IMR-90 (cell line): ENCODE measurements at regions not wholly inside any gene's neighbourhood (a gene's known extent, or its start where the extent isn't known, plus 50 kb on each side); places are given as distances from the start of the nearest gene placed in this dataset.

ENCODE experiments used
- ATAC-seq: fragments of 200-7000 bp; cut with Tn5 transposase; 2 replicates; pipeline ENCODE4 v1.9.1; 2020; ENCODE audit warnings: low read depth, mild to moderate bottlenecking, moderate library complexity
- BruUV-seq: library from RNA; stranded (reverse); fragments of 400-500 nt; replicated peaks from 2 replicates; lab custom pipeline; 2021; lab: Mats Ljungman, UMichigan
- CTCF ChIA-PET: fragments of 300-600 bp; formaldehyde crosslinking; extraction: SDS; loops from one replicate; lab custom pipeline; 2021; ENCODE audit warnings: antibody characterized with exemption; lab: Yijun Ruan, JAX
- POLR2A ChIA-PET: fragments of 300-600 bp; sonication (Branson Sonifier 250); formaldehyde crosslinking; loops from one replicate; lab custom pipeline; 2022; ENCODE audit warnings: antibody characterized with exemption; ENCODE audit not compliant: unreplicated experiment; lab: Charles Lee
- DNase-seq: peaks from one replicate; pipeline ENCODE4 v3.0.0; 2013
- H2AFZ ChIP-seq: replicated peaks from 2 replicates; pipeline ENCODE3; 2013; ENCODE audit warnings: low read length, mild to moderate bottlenecking; ENCODE audit not compliant: poor library complexity
- H2AK5ac ChIP-seq: 2 replicates; pipeline ENCODE4 v1.6.1; 2013; ENCODE audit warnings: low read depth, low read length, inconsistent platforms
- H2AK9ac ChIP-seq: replicated peaks from 2 replicates; pipeline ENCODE3; 2013; ENCODE audit warnings: mild to moderate bottlenecking, low read depth, low read length, moderate library complexity; ENCODE audit not compliant: poor library complexity
- H2BK120ac ChIP-seq: 2 replicates; pipeline ENCODE4 v1.6.1; 2013; ENCODE audit warnings: low read depth, low read length, inconsistent platforms
- H2BK15ac ChIP-seq: 3 replicates; pipeline ENCODE4 v1.6.1; 2013; ENCODE audit warnings: low read depth, low read length, inconsistent platforms
- H2BK20ac ChIP-seq: 2 replicates; pipeline ENCODE4 v1.6.1; 2013; ENCODE audit warnings: low read depth, mild to moderate bottlenecking, inconsistent platforms, low read length, moderate library complexity
- H2BK5ac ChIP-seq: 2 replicates; pipeline ENCODE4 v1.6.1; 2013; ENCODE audit warnings: mild to moderate bottlenecking, low read depth, low read length, inconsistent platforms; ENCODE audit not compliant: poor library complexity, severe bottlenecking
- H3K14ac ChIP-seq: replicated peaks from 2 replicates; pipeline ENCODE4 v1.6.1; 2013; ENCODE audit warnings: low read depth, low read length, inconsistent platforms
- H3K18ac ChIP-seq: 2 replicates; pipeline ENCODE4 v1.6.1; 2013; ENCODE audit warnings: low read depth, low read length, control low read depth
- H3K23ac ChIP-seq: 2 replicates; pipeline ENCODE4 v1.6.1; 2013; ENCODE audit warnings: low read depth, low read length, inconsistent platforms
- H3K27ac ChIP-seq: 2 replicates; pipeline ENCODE4 v1.5.1; 2013; ENCODE audit warnings: mild to moderate bottlenecking, control low read depth, low read length; ENCODE audit not compliant: insufficient read depth
- H3K27me3 ChIP-seq: 2 replicates; pipeline ENCODE4 v1.6.1; 2013; ENCODE audit warnings: low read length; ENCODE audit not compliant: control insufficient read depth, insufficient read depth
- H3K36me3 ChIP-seq: 2 replicates; pipeline ENCODE4 v1.6.1; 2013; ENCODE audit warnings: low read length, mixed read lengths; ENCODE audit not compliant: control insufficient read depth, insufficient read depth
- H3K4ac ChIP-seq: 2 replicates; pipeline ENCODE4 v1.6.1; 2013; ENCODE audit warnings: low read depth, low read length, inconsistent platforms
- H3K4me1 ChIP-seq: 2 replicates; pipeline ENCODE4 v1.6.1; 2013; ENCODE audit warnings: low read length, mixed read lengths; ENCODE audit not compliant: control insufficient read depth, insufficient read depth
- H3K4me2 ChIP-seq: 2 replicates; pipeline ENCODE4 v1.6.1; 2013; ENCODE audit warnings: low read depth, mild to moderate bottlenecking, control low read depth, low read length, moderate library complexity
- H3K4me3 ChIP-seq: 2 replicates; pipeline ENCODE4 v1.5.1; 2013; ENCODE audit warnings: low read depth, mild to moderate bottlenecking, control low read depth, low read length, moderate library complexity; ENCODE audit not compliant: insufficient read depth
- H3K56ac ChIP-seq: 2 replicates; pipeline ENCODE4 v1.6.1; 2013; ENCODE audit warnings: low read length, inconsistent platforms; ENCODE audit not compliant: insufficient read depth; ENCODE audit errors: extremely low read depth
- H3K79me1 ChIP-seq, 2 experiments: 2 replicates each; pipeline ENCODE4 v1.6.1; 2013; ENCODE audit warnings: low read length in 2 of 2, inconsistent platforms in 1 of 2, low read depth in 1 of 2
- H3K9ac ChIP-seq: 2 replicates; pipeline ENCODE4 v1.6.1; 2013; ENCODE audit warnings: low read depth, low read length, control low read depth
- H3K9me1 ChIP-seq: 2 replicates; pipeline ENCODE4 v1.6.1; 2013; ENCODE audit warnings: low read length, inconsistent platforms; ENCODE audit not compliant: insufficient read depth
- H3K9me3 ChIP-seq: 2 replicates; pipeline ENCODE4 v1.6.1; 2013; ENCODE audit warnings: low read length; ENCODE audit not compliant: control insufficient read depth, insufficient read depth
- H4K20me1 ChIP-seq: 2 replicates; pipeline ENCODE4 v1.6.1; 2013; ENCODE audit warnings: low read length, inconsistent platforms; ENCODE audit not compliant: insufficient read depth
- H4K5ac ChIP-seq: 2 replicates; pipeline ENCODE4 v1.6.1; 2013; ENCODE audit warnings: mild to moderate bottlenecking, low read depth, low read length, control low read depth
- H4K8ac ChIP-seq, 2 experiments: 2 replicates each; pipeline ENCODE4 v1.6.1; 2013; ENCODE audit warnings: low read depth in 2 of 2, low read length in 2 of 2, control low read depth in 1 of 2, inconsistent platforms in 1 of 2
- H4K91ac ChIP-seq: 2 replicates; pipeline ENCODE4 v1.6.1; 2013; ENCODE audit warnings: low read depth, low read length, inconsistent platforms; ENCODE audit not compliant: insufficient read depth
- BHLHE40 ChIP-seq: fragments of 150-350 bp; IDR thresholded peaks from 2 replicates; pipeline ENCODE4 v1.6.1; 2016; ENCODE audit warnings: mild to moderate bottlenecking, low read depth, low read length
- CEBPB ChIP-seq: IDR thresholded peaks from 2 replicates; pipeline ENCODE4 v1.6.1; 2012; ENCODE audit warnings: low read depth, low read length, improper control_type of control experiment
- CHD1 ChIP-seq: IDR thresholded peaks from 2 replicates; pipeline ENCODE4 v1.6.1; 2012; ENCODE audit warnings: low read depth, low read length, improper control_type of control experiment
- FOS ChIP-seq: fragments of 150-350 bp; IDR thresholded peaks from 2 replicates; pipeline ENCODE4 v1.6.1; 2016; ENCODE audit warnings: low read depth, low read length
- MAFK ChIP-seq: IDR thresholded peaks from 2 replicates; pipeline ENCODE4 v1.6.1; 2012; ENCODE audit warnings: low read depth, low read length, improper control_type of control experiment
- MAZ ChIP-seq: IDR thresholded peaks from 2 replicates; pipeline ENCODE4 v1.6.1; 2012; ENCODE audit warnings: low read depth, mild to moderate bottlenecking, low read length, improper control_type of control experiment, moderate library complexity, borderline replicate concordance
- MXI1 ChIP-seq: IDR thresholded peaks from 2 replicates; pipeline ENCODE4 v1.6.1; 2012; ENCODE audit warnings: low read depth, mild to moderate bottlenecking, low read length, moderate library complexity, borderline replicate concordance
- NFE2L2 ChIP-seq: fragments of 150-350 bp; IDR thresholded peaks from 2 replicates; pipeline ENCODE4 v1.6.1; 2016; ENCODE audit warnings: low read depth, mild to moderate bottlenecking, low read length
- POLR2A ChIP-seq: IDR thresholded peaks from 2 replicates; pipeline ENCODE4 v1.6.1; 2012; ENCODE audit warnings: mild to moderate bottlenecking, low read depth, low read length
- RAD21 ChIP-seq: IDR thresholded peaks from 2 replicates; pipeline ENCODE4 v1.6.1; 2012; ENCODE audit warnings: low read length, improper control_type of control experiment
- RCOR1 ChIP-seq: IDR thresholded peaks from 2 replicates; pipeline ENCODE4 v1.6.1; 2012; ENCODE audit warnings: mild to moderate bottlenecking, low read length, improper control_type of control experiment; ENCODE audit not compliant: insufficient replicate concordance
- RFX5 ChIP-seq: IDR thresholded peaks from 2 replicates; pipeline ENCODE4 v1.8.0; 2012; ENCODE audit warnings: low read depth, mild to moderate bottlenecking, low read length, moderate library complexity
- SMC3 ChIP-seq: fragments of 150-350 bp; IDR thresholded peaks from 2 replicates; pipeline ENCODE4 v1.6.1; 2016; ENCODE audit warnings: low read depth, mild to moderate bottlenecking, antibody characterized with exemption, low read length, moderate library complexity
- WGBS, 2 experiments: methylation state at CpG; one replicate each; pipeline versions ENCODE4 v1.1.5 to v1.1.7; 2013; ENCODE audit warnings: missing lambda C conversion rate in 2 of 2; ENCODE audit not compliant: insufficient read length in 1 of 2; ENCODE audit errors: extremely low coverage in 2 of 2; 5-methylcytosine and 5-hydroxymethylcytosine counted together
- dilution Hi-C: fragments of 300-500 bp; cut with HindIII; formaldehyde crosslinking; loops from one replicate; pipeline ENCODE4 v1.14.3; 2018; ENCODE audit warnings: low sequenced_read_pairs; ENCODE audit not compliant: unreplicated experiment
- in situ Hi-C: fragments of 300-500 bp; cut with MboI; formaldehyde crosslinking; loops from 3 replicates; pipeline ENCODE4 v1.14.3; 2019; ENCODE audit warnings: low sequenced_read_pairs, inconsistent platforms, mixed read lengths
- intact Hi-C: fragments of 100-400 bp; cut with micrococcal nuclease; formaldehyde crosslinking; loops from 2 replicates; pipeline ENCODE4 v1.10.0; 2022
- TF ChIP-seq, protein P1 (sequence below): fragments of 150-350 bp; IDR thresholded peaks from 2 replicates; pipeline ENCODE4 v1.6.1; 2016; ENCODE audit warnings: low read depth, mild to moderate bottlenecking, low read length, moderate library complexity, borderline replicate concordance
- TF ChIP-seq, protein P2 (sequence below): fragments of 150-350 bp; IDR thresholded peaks from 2 replicates; pipeline ENCODE4 v1.6.1; 2017; ENCODE audit warnings: mild to moderate bottlenecking, antibody characterized with exemption, low read length, low read depth
- TF ChIP-seq, protein P3 (sequence below): conservative IDR thresholded peaks from 2 replicates; pipeline ENCODE4 v1.5.1; 2012; ENCODE audit warnings: mild to moderate bottlenecking, low read depth, low read length, improper control_type of control experiment

DNA sequence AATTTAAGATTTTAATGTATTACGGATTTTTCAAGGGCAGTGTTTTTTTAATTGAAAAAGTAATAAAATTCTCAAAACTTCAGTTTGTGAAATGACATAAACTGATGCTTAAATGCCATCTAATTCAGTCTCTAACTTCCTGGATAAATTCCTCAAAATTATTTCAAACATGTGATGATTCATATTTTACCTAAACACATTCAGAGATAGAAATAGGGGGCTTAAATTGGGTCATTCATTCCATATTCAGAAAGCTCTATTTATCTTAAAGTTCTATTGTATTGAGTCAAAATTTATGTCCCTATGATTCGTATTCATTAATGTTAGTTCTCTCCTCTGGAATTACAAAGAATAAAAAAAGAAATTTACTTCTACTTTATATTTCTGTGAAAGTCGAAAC, 713.6 kb upstream of the CHRM3 start:
- no peak overlapping the region for H3K4me2 ChIP-seq
- intact Hi-C loops, result no loop called here
- no peak overlapping the region for H2BK5ac ChIP-seq
- H3K36me3 ChIP-seq, result no peaks in the 10 kb centered on the region
- H2BK15ac ChIP-seq, result no peak overlapping the region
- H4K5ac ChIP-seq, result no peak overlapping the region
- H4K20me1 ChIP-seq, result no peaks in the 10 kb centered on the region
- H2AK5ac ChIP-seq, result no peak overlapping the region
- no peaks in the 10 kb centered on the region for H3K27me3 ChIP-seq
- DNase-seq (peak; percentile 11), ATAC-seq (no peak)
- H3K9me3 ChIP-seq, result no peaks in the 10 kb centered on the region
- dilution Hi-C loops, result no loop called here
- H3K18ac ChIP-seq, result no peak overlapping the region
- H3K27ac ChIP-seq, result no peak overlapping the region
- TF ChIP-seq SMC3 (no peak), RCOR1 (no peak), CEBPB (no peak), RAD21 (no peak), MXI1 (no peak), BHLHE40 (no peak), MAZ (no peak), NFE2L2 (no peak), RFX5 (no peak), CHD1 (no peak), POLR2A (no peak), FOS (no peak), MAFK (no peak)
- TF ChIP-seq, protein P1, sequence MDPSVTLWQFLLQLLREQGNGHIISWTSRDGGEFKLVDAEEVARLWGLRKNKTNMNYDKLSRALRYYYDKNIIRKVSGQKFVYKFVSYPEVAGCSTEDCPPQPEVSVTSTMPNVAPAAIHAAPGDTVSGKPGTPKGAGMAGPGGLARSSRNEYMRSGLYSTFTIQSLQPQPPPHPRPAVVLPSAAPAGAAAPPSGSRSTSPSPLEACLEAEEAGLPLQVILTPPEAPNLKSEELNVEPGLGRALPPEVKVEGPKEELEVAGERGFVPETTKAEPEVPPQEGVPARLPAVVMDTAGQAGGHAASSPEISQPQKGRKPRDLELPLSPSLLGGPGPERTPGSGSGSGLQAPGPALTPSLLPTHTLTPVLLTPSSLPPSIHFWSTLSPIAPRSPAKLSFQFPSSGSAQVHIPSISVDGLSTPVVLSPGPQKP, result no peak
- TF ChIP-seq, protein P2, sequence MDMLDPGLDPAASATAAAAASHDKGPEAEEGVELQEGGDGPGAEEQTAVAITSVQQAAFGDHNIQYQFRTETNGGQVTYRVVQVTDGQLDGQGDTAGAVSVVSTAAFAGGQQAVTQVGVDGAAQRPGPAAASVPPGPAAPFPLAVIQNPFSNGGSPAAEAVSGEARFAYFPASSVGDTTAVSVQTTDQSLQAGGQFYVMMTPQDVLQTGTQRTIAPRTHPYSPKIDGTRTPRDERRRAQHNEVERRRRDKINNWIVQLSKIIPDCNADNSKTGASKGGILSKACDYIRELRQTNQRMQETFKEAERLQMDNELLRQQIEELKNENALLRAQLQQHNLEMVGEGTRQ, result no peak
- TF ChIP-seq, protein P3, sequence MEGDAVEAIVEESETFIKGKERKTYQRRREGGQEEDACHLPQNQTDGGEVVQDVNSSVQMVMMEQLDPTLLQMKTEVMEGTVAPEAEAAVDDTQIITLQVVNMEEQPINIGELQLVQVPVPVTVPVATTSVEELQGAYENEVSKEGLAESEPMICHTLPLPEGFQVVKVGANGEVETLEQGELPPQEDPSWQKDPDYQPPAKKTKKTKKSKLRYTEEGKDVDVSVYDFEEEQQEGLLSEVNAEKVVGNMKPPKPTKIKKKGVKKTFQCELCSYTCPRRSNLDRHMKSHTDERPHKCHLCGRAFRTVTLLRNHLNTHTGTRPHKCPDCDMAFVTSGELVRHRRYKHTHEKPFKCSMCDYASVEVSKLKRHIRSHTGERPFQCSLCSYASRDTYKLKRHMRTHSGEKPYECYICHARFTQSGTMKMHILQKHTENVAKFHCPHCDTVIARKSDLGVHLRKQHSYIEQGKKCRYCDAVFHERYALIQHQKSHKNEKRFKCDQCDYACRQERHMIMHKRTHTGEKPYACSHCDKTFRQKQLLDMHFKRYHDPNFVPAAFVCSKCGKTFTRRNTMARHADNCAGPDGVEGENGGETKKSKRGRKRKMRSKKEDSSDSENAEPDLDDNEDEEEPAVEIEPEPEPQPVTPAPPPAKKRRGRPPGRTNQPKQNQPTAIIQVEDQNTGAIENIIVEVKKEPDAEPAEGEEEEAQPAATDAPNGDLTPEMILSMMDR, result no peak
- no peak overlapping the region for H2AK9ac ChIP-seq
- no peak overlapping the region for H2BK20ac ChIP-seq
- H3K14ac ChIP-seq, result no peak overlapping the region
- CTCF ChIA-PET, result no interaction called here
- no peak overlapping the region for H4K8ac ChIP-seq
- H2BK120ac ChIP-seq, result no peak overlapping the region
- POLR2A ChIA-PET, result no interaction called here
- in situ Hi-C loops, result no loop called here
- no peak overlapping the region for H3K9ac ChIP-seq
- no CpG with 5 or more reads among the region's 3 CpGs for WGBS, 2 experiments
- no peaks in the 10 kb centered on the region for H3K9me1 ChIP-seq
- H3K23ac ChIP-seq, result no peak overlapping the region
- no peaks in the 10 kb centered on the region for H3K4me1 ChIP-seq
- no peak overlapping the region for H4K91ac ChIP-seq
- H3K56ac ChIP-seq, result no peak overlapping the region
- BruUV-seq, result no TSS peak
- no peak overlapping the region for H2AFZ ChIP-seq
- no peak overlapping the region for H3K4ac ChIP-seq
- no peak overlapping the region for H3K4me3 ChIP-seq
- H3K79me1 ChIP-seq, result no peaks in the 10 kb centered on the region
